ENCODE measurements at regions not wholly inside any gene's neighbourhood (a gene's known extent, or its start where the extent isn't known, plus 50 kb on each side); places are given as distances from the start of the nearest gene placed in this dataset.

GRCh38 chr2:175463589-175464310 is 282.2 kb upstream of the ATP5MC3 start:
- in situ Hi-C loops (cut with HindIII; ENCODE audit: low pct_unique_long_range_greater_than_20kb, low sequenced_read_pairs) = no loop called here
- no peak for DNase-seq (ENCODE audit: low read depth)

DNA sequence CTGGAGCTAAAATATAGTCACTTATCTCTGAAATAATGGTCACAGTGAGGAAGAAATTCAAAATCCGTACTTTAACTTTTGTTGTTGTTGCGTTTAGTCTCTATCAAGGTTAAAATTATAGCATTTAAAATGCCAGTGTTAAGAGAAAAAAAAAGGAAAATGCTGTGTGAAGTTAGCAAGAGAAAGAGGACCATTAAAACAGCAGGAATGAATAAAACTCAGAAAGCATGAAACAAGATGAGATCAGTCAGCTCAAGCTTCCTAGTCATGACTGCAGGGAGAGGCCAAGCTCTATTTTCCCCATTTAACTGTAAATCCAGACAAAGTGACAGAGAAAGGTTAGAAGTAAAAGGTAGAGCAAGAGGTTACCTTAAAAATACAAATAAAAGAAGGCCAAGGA is 281.7 kb upstream of the ATP5MC3 start:
- in situ Hi-C loops (cut with HindIII; ENCODE audit: low pct_unique_long_range_greater_than_20kb, low sequenced_read_pairs) = no loop called here
- no peak for DNase-seq (ENCODE audit: low read depth)

DNA sequence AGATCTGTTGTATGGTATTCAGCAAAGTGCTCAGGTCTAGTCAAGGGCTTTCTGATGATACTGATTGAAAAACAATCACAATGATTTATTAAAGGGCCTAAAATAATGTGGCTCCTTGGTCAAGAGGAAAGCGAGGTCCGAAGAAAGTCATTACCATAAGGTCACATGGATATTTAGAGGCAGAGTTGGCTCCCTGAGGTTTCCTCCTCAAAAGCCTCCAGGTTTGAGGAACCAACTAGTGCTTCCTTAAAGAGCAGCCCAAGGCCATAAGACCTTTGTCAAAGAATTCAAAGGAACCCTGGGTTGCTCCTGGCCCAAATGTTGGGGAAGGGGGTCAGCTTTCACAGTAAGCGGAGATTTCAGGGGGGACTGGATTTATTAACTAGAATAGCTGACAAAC is 280.7 kb upstream of the ATP5MC3 start:
- in situ Hi-C loops (cut with HindIII; ENCODE audit: low pct_unique_long_range_greater_than_20kb, low sequenced_read_pairs) = no loop called here
- DNase-seq (ENCODE audit: low read depth) = no peak

- in situ Hi-C loops (cut with HindIII; ENCODE audit: low pct_unique_long_range_greater_than_20kb, low sequenced_read_pairs) = no loop called here
Measured at GRCh38 chr2:175461839-175462238, 280.3 kb upstream of the ATP5MC3 start.

DNA sequence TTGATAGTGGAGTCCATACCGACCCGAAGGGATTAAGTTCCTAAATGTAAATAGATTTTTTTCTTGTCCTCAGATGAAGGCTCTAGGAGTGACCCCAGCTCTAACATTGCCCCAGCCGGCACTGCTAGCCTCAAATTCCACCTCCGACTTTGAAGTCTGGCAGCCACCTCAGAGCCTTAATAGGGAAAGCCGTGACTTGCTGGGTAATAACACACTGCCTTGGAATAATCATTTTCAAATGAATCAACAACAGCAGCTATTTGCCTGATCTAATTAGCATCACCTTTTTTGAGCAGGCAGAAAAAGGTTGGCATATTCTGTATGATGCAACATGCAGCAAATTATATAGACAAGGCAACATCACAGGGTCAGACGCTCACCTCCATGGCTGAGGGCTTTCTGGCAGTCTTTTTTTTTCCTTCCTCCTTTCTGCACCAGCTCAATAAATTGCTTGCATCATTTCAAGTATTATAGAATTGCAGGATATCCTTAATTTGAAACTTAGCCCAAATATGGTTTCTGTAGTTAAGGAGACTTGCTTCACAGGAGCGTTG is 276.5 kb upstream of the ATP5MC3 start:
- in situ Hi-C loops (cut with HindIII; ENCODE audit: low pct_unique_long_range_greater_than_20kb, low sequenced_read_pairs) = no loop called here
- no peak for DNase-seq (ENCODE audit: low read depth)

More at GRCh38 chr2:175461839-175462238, 280.3 kb upstream of the ATP5MC3 start:
- DNase-seq (ENCODE audit: low read depth) = no peak

- no peak for DNase-seq (ENCODE audit: low read depth)
- in situ Hi-C loops (cut with HindIII; ENCODE audit: low pct_unique_long_range_greater_than_20kb, low sequenced_read_pairs) = no loop called here
Measured at GRCh38 chr2:175454953-175455389, 273.5 kb upstream of the ATP5MC3 start.

GRCh38 chr2:175450029-175450760 is 268.7 kb upstream of the ATP5MC3 start:
- in situ Hi-C loops (cut with HindIII; ENCODE audit: low pct_unique_long_range_greater_than_20kb, low sequenced_read_pairs) = no loop called here
- no peak for DNase-seq (ENCODE audit: low read depth)

DNA sequence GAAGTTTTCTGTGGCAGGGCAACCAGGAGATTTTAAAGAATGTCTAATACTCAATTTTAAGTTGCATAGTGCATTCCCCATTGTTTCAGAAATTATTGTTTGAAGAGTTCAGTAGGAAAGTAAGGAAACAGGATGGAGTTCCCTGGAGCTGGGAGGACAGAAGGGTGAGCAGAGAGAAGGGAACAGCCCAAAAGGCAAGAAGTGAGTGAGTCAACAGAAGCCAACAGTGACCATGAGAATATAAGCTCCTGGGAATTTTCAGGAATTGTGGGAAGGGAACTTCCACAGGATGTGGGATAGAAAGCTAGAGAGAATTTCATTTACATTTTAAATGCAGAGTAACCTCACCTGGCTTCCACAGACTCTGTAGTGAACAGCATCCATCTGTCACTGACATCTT is 268.1 kb upstream of the ATP5MC3 start:
- in situ Hi-C loops (cut with HindIII; ENCODE audit: low pct_unique_long_range_greater_than_20kb, low sequenced_read_pairs) = no loop called here

GRCh38 chr2:175446201-175446600 is 264.7 kb upstream of the ATP5MC3 start:
- no peak for DNase-seq (ENCODE audit: low read depth)
- in situ Hi-C loops (cut with HindIII; ENCODE audit: low pct_unique_long_range_greater_than_20kb, low sequenced_read_pairs) = no loop called here

More for the DNA sequence above, 268.1 kb upstream of the ATP5MC3 start:
- no peak for DNase-seq (ENCODE audit: low read depth)

DNA sequence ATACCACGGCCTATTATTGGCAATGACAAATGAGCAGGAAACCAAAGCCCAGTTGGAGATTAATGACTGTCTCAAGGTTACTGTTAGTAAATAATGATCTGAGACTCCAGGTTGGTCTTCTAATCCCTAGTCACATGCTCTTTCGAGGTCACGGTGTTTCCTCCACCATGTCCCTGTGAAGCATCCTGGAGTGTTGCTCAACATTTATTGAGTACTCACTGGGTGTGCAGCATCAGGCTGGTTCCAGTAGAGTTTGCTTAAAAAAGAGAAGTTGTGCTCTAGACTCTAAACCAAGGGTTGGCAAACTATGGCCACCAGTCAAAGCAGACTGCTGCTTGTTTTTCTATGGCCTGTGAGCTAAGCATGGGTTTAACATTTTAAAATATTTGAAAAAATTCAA is 263.8 kb upstream of the ATP5MC3 start:
- DNase-seq (ENCODE audit: low read depth) = no peak
- in situ Hi-C loops (cut with HindIII; ENCODE audit: low pct_unique_long_range_greater_than_20kb, low sequenced_read_pairs) = no loop called here

DNA sequence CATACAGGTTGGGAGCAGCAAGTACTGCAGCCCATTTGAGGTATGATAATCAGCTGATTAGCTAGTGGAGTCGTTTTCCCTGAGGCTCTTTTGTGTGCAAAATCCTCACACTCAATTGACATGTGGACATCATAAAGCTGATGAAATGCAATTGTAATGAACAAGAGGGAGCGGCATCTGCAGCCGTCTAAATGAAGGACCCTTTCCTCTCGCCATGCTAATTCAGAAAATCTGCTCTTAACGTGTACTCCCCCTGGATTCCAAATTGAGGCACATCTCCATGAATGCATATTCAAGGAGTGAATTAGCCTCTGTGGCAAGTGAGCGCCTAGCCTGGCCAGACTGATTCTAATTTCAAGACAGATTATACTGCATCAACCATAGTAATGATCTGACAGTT is 260.9 kb upstream of the ATP5MC3 start:
- no peak for DNase-seq (ENCODE audit: low read depth)
- in situ Hi-C loops (cut with HindIII; ENCODE audit: low pct_unique_long_range_greater_than_20kb, low sequenced_read_pairs) = no loop called here

- in situ Hi-C loops (cut with HindIII; ENCODE audit: low pct_unique_long_range_greater_than_20kb, low sequenced_read_pairs) = no loop called here
- DNase-seq (ENCODE audit: low read depth) = no peak
Measured at GRCh38 chr2:175441181-175441761, 259.8 kb upstream of the ATP5MC3 start.

DNA sequence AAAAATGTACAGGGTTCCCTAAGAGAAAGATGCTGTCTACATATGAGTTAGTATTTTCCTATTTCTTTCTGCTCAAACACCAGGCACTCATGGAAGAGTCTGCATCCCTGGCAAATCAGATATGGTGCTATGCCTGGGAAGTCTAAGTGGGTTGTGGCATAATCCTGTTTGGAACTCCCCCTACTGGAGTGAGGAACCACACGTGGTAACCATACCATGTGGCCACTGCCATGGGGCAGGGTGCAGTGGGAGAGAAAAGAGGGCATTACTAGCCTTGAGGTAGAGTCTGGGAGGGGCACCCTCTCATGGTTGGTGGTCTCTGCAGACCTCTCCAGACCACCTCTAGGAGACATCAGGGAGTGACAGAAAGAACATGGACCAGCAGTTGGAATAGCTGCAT is 257.9 kb upstream of the ATP5MC3 start:
- no peak for DNase-seq (ENCODE audit: low read depth)
- in situ Hi-C loops (cut with HindIII; ENCODE audit: low pct_unique_long_range_greater_than_20kb, low sequenced_read_pairs) = no loop called here

DNA sequence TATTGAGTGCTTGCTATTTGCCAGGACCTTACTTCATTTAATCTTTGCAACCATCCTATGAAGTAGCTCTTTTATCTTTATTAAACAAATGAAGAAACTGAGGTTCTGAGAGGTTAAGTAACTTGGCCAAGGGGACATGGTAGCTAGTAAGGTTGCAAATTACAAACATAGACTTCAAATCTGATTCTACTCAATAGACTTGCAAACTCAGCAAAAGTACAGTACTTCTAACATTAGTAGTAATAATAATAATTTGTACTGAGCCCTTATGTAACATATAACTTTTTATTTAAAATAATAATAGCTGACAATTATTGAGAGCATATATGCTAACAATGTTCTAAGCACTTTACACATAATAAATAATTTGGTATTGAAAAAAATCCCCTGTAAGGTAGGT is 255.7 kb upstream of the ATP5MC3 start:
- in situ Hi-C loops (cut with HindIII; ENCODE audit: low pct_unique_long_range_greater_than_20kb, low sequenced_read_pairs) = no loop called here
- no peak for DNase-seq (ENCODE audit: low read depth)

GRCh38 chr2:175436076-175436475 is 254.6 kb upstream of the ATP5MC3 start:
- DNase-seq (ENCODE audit: low read depth) = no peak
- in situ Hi-C loops (cut with HindIII; ENCODE audit: low pct_unique_long_range_greater_than_20kb, low sequenced_read_pairs) = no loop called here

- in situ Hi-C loops (cut with HindIII; ENCODE audit: low pct_unique_long_range_greater_than_20kb, low sequenced_read_pairs) = no loop called here
Measured at GRCh38 chr2:175435012-175435411, 253.5 kb upstream of the ATP5MC3 start.

GRCh38 chr2:175432793-175433192 is 251.3 kb upstream of the ATP5MC3 start:
- DNase-seq (ENCODE audit: low read depth) = no peak
- in situ Hi-C loops (cut with HindIII; ENCODE audit: low pct_unique_long_range_greater_than_20kb, low sequenced_read_pairs) = no loop called here

More at GRCh38 chr2:175435012-175435411, 253.5 kb upstream of the ATP5MC3 start:
- no peak for DNase-seq (ENCODE audit: low read depth)

- in situ Hi-C loops (cut with HindIII; ENCODE audit: low pct_unique_long_range_greater_than_20kb, low sequenced_read_pairs) = no loop called here
- no peak for DNase-seq (ENCODE audit: low read depth)
Measured at GRCh38 chr2:175432021-175432420, 250.5 kb upstream of the ATP5MC3 start.
